Central memory CD8-positive, alpha-beta T cell (primary cell): ENCODE measurements at regions not wholly inside any gene's neighbourhood (a gene's known extent, or its start where the extent isn't known, plus 50 kb on each side); places are given as distances from the start of the nearest gene placed in this dataset.

Experiments used
- ATAC-seq: fragments of 150-1000 bp; cut with Tn5 transposase; replicated peaks from 2 replicates; pipeline ENCODE4 v1.10.0; 2022; ENCODE audit warnings: mild to moderate bottlenecking, moderate FRiP score, moderate number of reproducible peaks; ENCODE audit not compliant: poor library complexity, severe bottlenecking; ENCODE audit errors: extremely low read depth
- DNase-seq, 2 donors: peaks; one replicate each; pipeline ENCODE4 v3.0.0; 2021; ENCODE audit warnings: low spot score in 2 of 2
- H3K27ac Mint-ChIP-seq: one replicate; pipeline ENCODE4 v1.8.0; 2022; ENCODE audit warnings: low read depth, mild to moderate bottlenecking, moderate library complexity, mixed read lengths
- H3K27me3 Mint-ChIP-seq: one replicate; pipeline ENCODE4 v1.8.0; 2022; ENCODE audit warnings: mixed read lengths
- H3K36me3 Mint-ChIP-seq: one replicate; pipeline ENCODE4 v1.8.0; 2022; ENCODE audit warnings: mild to moderate bottlenecking, moderate library complexity, mixed read lengths; ENCODE audit not compliant: insufficient read depth
- H3K4me1 Mint-ChIP-seq: one replicate; pipeline ENCODE4 v1.8.0; 2022; ENCODE audit warnings: mixed read lengths
- H3K4me3 Mint-ChIP-seq: one replicate; pipeline ENCODE4 v1.8.0; 2022; ENCODE audit warnings: mild to moderate bottlenecking, moderate library complexity, mixed read lengths
- H3K9me3 Mint-ChIP-seq: one replicate; pipeline ENCODE4 v1.8.0; 2022; ENCODE audit warnings: mixed read lengths

- Mint-ChIP-seq H3K9me3 (peaks cover 5% of the 10 kb centered on the region), H3K36me3 (no peaks in the 10 kb centered on the region), H3K4me3 (no peak overlapping the region), H3K4me1 (no peaks in the 10 kb centered on the region), H3K27me3 (peaks cover 36% of the 10 kb centered on the region), H3K27ac (no peak overlapping the region)
- DNase-seq (no peak), ATAC-seq (no peak)
Observed at GRCh38 chr1:184141361-184141880, 89.9 kb downstream of the TSEN15 start.

- no peak overlapping the region for H3K27ac Mint-ChIP-seq
Observed at GRCh38 chr1:184143449-184143848, 91.9 kb downstream of the TSEN15 start.

GRCh38 chr1:184145083-184145482, 93.6 kb downstream of the TSEN15 start:
- Mint-ChIP-seq H3K4me3 (no peak overlapping the region), H3K36me3 (no peaks in the 10 kb centered on the region), H3K27me3 (peaks cover 66% of the 10 kb centered on the region), H3K9me3 (no peaks in the 10 kb centered on the region), H3K4me1 (no peaks in the 10 kb centered on the region), H3K27ac (no peak overlapping the region)
- ATAC-seq, result no peak
- no peak for DNase-seq

More at GRCh38 chr1:184143449-184143848, 91.9 kb downstream of the TSEN15 start:
- H3K27me3 Mint-ChIP-seq, result peaks cover 57% of the 10 kb centered on the region
- no peaks in the 10 kb centered on the region for H3K4me1 Mint-ChIP-seq
- DNase-seq (no peak), ATAC-seq (no peak)
- no peak overlapping the region for H3K4me3 Mint-ChIP-seq
- H3K9me3 Mint-ChIP-seq, result no peaks in the 10 kb centered on the region
- H3K36me3 Mint-ChIP-seq, result no peaks in the 10 kb centered on the region

GRCh38 chr1:184146202-184146601, 94.7 kb downstream of the TSEN15 start:
- ATAC-seq (no peak), DNase-seq (no peak)
- Mint-ChIP-seq H3K36me3 (no peaks in the 10 kb centered on the region), H3K4me1 (no peaks in the 10 kb centered on the region), H3K4me3 (no peak overlapping the region), H3K27ac (no peak overlapping the region), H3K9me3 (no peaks in the 10 kb centered on the region), H3K27me3 (peaks cover 70% of the 10 kb centered on the region)

GRCh38 chr1:184150776-184151531, 99.4 kb downstream of the TSEN15 start:
- no peaks in the 10 kb centered on the region for H3K9me3 Mint-ChIP-seq
- DNase-seq (no peak), ATAC-seq (no peak)
- peaks cover 71% of the 10 kb centered on the region for H3K27me3 Mint-ChIP-seq
- no peaks in the 10 kb centered on the region for H3K36me3 Mint-ChIP-seq
- no peak overlapping the region for H3K4me3 Mint-ChIP-seq
- H3K27ac Mint-ChIP-seq, result no peak overlapping the region
- H3K4me1 Mint-ChIP-seq, result peaks cover 11% of the 10 kb centered on the region

- Mint-ChIP-seq H3K27ac (no peak overlapping the region), H3K4me3 (peak overlapping the region; percentile 34), H3K36me3 (no peaks in the 10 kb centered on the region), H3K4me1 (peaks cover 11% of the 10 kb centered on the region), H3K27me3 (peaks cover 56% of the 10 kb centered on the region), H3K9me3 (no peaks in the 10 kb centered on the region)
- no peak for ATAC-seq
- DNase-seq, result no peak
Observed at GRCh38 chr1:184152434-184152898, 100.9 kb downstream of the TSEN15 start.

GRCh38 chr1:184152974-184153373, 101.4 kb downstream of the TSEN15 start:
- H3K4me1 Mint-ChIP-seq, result peaks cover 11% of the 10 kb centered on the region
- no peaks in the 10 kb centered on the region for H3K9me3 Mint-ChIP-seq
- H3K27ac Mint-ChIP-seq, result no peak overlapping the region
- peak overlapping the region; percentile 34 for H3K4me3 Mint-ChIP-seq
- ATAC-seq (no peak), DNase-seq (no peak)
- H3K36me3 Mint-ChIP-seq, result no peaks in the 10 kb centered on the region
- H3K27me3 Mint-ChIP-seq, result peaks cover 51% of the 10 kb centered on the region

GRCh38 chr1:184153731-184154130, 102.2 kb downstream of the TSEN15 start:
- Mint-ChIP-seq H3K27me3 (peaks cover 44% of the 10 kb centered on the region), H3K27ac (no peak overlapping the region), H3K9me3 (no peaks in the 10 kb centered on the region), H3K4me1 (peaks cover 11% of the 10 kb centered on the region), H3K4me3 (no peak overlapping the region), H3K36me3 (no peaks in the 10 kb centered on the region)
- ATAC-seq, result no peak
- DNase-seq, result no peak

- peaks cover 27% of the 10 kb centered on the region for H3K27me3 Mint-ChIP-seq
- H3K9me3 Mint-ChIP-seq, result no peaks in the 10 kb centered on the region
- H3K4me1 Mint-ChIP-seq, result peaks cover 11% of the 10 kb centered on the region
- H3K36me3 Mint-ChIP-seq, result no peaks in the 10 kb centered on the region
- no peak overlapping the region for H3K27ac Mint-ChIP-seq
- ATAC-seq, result no peak
- H3K4me3 Mint-ChIP-seq, result no peak overlapping the region
- no peak for DNase-seq
Observed at GRCh38 chr1:184156521-184157393, 105.2 kb downstream of the TSEN15 start.

- peaks cover 11% of the 10 kb centered on the region for H3K4me1 Mint-ChIP-seq
- H3K4me3 Mint-ChIP-seq, result no peak overlapping the region
- ATAC-seq, result no peak
- no peak for DNase-seq
- no peaks in the 10 kb centered on the region for H3K9me3 Mint-ChIP-seq
- H3K27ac Mint-ChIP-seq, result no peak overlapping the region
- H3K36me3 Mint-ChIP-seq, result no peaks in the 10 kb centered on the region
- peaks cover 21% of the 10 kb centered on the region for H3K27me3 Mint-ChIP-seq
Observed at GRCh38 chr1:184157394-184157742, 105.8 kb downstream of the TSEN15 start.

- ATAC-seq (no peak), DNase-seq (no peak)
- H3K9me3 Mint-ChIP-seq, result no peaks in the 10 kb centered on the region
- no peaks in the 10 kb centered on the region for H3K4me1 Mint-ChIP-seq
- peaks cover 4% of the 10 kb centered on the region for H3K27me3 Mint-ChIP-seq
- H3K4me3 Mint-ChIP-seq, result no peak overlapping the region
- H3K36me3 Mint-ChIP-seq, result no peaks in the 10 kb centered on the region
- no peak overlapping the region for H3K27ac Mint-ChIP-seq
Observed at GRCh38 chr1:184158896-184159681, 107.6 kb downstream of the TSEN15 start.

GRCh38 chr1:184160236-184160635, 108.7 kb downstream of the TSEN15 start:
- no peaks in the 10 kb centered on the region for H3K36me3 Mint-ChIP-seq
- no peak overlapping the region for H3K27ac Mint-ChIP-seq
- no peak overlapping the region for H3K4me3 Mint-ChIP-seq
- ATAC-seq (peak; percentile 31), DNase-seq (no peak)
- H3K27me3 Mint-ChIP-seq, result no peaks in the 10 kb centered on the region
- no peaks in the 10 kb centered on the region for H3K9me3 Mint-ChIP-seq
- H3K4me1 Mint-ChIP-seq, result no peaks in the 10 kb centered on the region
